GM03348 (cell line): ENCODE measurements at regions not wholly inside any gene's neighbourhood (a gene's known extent, or its start where the extent isn't known, plus 50 kb on each side); places are given as distances from the start of the nearest gene placed in this dataset.
"Not testable (repeated sequence)": the region's sequence is repeated elsewhere in the genome, so short reads cannot be mapped to it uniquely, and the experiment has no call there.

Experiments used
- DNase-seq: peaks from one replicate; pipeline ENCODE4 v3.0.0; 2012; ENCODE audit warnings: low spot score

DNA sequence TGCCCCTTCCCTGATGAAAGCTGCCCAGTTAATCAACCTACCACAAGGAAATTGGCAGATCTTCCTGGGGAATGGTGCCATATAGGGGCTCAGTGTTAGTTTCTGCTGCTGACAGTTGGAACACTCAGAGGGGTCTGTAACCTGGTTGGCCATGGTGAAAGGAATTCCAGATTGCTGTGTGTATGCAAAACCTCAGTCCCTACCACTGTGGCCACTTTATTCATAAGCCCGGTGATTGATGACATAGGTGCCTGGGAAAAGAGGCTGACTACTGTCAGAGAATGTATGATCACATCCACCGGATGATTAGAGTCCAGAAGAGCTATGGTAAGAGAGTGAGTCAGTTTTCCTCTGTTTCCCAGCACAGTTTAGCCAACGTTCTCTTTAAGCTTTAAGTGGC, 363.9 kb upstream of the NPAP1 start:
- not testable (repeated sequence) for DNase-seq

DNA sequence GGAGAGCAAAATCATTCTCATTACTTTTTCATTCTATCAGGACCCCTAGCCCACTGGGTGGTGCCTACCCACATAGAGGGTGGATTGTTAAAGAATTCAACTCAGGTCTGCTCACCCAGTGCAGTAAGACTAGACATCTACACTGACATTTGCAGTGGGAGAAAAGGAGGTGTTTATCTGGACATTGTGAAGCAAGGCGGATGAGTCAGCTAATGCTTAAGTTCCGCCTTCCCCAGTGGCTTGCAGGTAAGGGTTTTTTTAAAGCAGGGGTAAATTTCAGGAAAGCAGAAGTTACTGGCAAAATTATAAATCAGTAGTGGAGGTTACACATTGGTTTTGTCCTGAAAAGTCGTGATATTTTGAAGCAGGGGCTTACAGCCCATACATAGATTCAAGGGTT, 359.2 kb upstream of the NPAP1 start:
- not testable (repeated sequence) for DNase-seq

DNA sequence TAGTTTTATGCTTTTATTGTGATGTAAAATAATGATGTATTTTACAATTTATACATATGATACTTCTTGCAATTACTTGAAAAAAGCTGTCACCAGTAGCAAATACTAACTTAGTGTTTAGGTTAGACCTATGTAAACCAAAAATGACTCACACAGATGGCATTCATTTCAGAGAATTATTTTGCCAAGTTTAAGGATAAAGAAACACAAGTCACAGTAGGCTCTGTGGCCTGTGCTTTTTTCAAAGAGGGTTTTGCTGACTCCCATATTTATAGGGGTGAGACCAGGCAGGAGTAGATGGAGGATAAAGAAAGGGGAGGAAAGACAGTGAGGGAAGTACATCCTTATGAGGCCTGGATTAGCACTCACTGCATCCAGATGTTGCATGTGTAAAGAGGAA, 356.6 kb upstream of the NPAP1 start:
- no peak for DNase-seq

DNA sequence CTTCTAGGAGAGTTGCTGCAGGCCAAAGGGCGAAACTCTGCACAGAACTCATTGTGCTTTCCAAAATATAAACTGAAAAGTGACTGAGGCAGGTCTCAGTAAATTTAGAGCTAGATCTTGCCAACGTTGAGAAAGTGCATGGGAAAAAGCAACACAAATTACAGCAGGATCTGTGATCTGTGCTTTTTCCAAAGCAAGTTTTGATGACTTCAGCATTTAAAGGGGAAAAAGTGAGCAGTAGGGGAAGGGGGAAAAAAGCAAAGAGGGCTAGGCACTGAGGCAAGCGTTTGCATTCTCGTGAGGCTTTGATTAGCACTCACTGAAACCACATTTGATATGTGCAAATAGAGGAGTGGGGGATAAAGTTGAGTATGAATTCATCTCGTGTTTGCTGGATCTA, 351.5 kb upstream of the NPAP1 start:
- DNase-seq: not testable (repeated sequence)

DNA sequence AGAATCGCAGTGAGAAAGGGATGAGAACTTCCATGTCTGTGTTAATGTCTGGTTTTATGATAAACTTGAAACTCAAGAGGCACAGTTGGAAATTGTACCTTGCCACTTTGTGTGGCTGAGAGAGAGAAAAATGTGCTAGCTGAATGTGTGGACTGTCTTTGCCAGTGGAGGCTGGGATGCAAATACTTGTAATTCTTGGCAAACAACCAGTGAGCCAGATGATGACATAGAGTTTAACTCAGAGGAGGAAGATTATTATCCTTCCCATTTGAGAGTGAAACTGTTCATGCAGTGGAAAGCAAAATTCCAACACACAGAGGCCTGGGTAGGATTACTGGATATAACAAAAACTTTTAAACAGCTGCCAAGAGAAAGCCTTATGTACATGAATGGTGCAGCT, 349.1 kb upstream of the NPAP1 start:
- not testable (repeated sequence) for DNase-seq

DNA sequence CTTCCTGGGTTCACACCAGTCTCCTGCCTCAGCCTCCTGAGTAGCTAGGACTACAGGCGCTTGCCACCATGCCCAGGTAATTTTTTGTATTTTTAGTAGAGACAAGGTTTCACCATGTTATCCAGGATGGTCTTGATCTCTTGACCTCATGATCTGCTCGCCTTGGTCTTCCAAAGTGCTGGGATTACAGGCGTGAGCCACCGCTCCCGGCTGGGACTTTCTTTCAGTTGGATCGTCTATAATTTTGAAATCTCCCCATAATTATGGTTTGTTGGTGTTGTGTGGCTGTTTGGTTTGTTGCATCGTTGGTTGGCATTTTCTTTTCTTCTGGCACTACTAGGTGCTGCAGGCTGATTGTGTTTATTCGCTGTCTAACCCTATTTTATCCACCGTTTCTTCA, 343.6 kb upstream of the NPAP1 start:
- not testable (repeated sequence) for DNase-seq

DNA sequence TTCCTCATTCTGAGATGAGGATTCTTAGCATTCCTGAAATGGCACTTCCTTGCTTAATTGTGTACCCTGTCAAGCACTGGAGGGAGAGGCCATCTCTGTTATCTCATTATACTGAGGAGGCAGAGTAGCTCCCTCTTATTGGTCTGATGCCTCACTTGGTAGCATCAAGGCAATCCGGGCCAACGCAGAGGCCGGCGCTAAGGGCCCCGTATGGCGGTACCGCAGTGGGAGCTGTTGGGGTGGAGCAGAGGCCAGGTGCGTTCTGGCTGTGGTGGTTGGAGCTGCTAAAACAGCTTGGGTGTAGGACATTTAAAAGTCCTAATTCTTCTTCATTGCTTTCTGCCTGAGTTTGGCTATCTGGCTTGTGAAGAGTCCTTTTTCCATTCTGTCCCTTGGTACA, 333.7 kb upstream of the NPAP1 start:
- DNase-seq: not testable (repeated sequence)

DNA sequence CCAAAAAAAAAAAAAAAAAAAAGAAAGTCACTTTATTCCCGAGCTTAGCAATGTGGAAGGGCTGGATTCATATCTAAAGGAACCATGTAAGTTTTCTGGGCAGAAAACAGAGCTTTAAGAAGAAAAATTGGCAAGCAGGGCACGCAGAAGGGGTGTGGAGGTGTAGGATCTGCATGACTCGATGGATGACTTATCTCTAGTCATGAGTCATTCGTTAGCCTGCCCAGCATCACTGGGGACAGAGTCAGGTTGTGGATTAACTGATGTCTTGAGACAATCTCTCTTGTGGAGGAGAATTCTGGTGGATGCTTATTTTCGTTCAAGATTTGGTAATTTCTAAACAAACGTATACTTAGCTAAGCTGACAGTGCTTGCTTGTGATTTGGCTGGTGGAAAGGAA, 322.8 kb upstream of the NPAP1 start:
- DNase-seq: not testable (repeated sequence)

DNA sequence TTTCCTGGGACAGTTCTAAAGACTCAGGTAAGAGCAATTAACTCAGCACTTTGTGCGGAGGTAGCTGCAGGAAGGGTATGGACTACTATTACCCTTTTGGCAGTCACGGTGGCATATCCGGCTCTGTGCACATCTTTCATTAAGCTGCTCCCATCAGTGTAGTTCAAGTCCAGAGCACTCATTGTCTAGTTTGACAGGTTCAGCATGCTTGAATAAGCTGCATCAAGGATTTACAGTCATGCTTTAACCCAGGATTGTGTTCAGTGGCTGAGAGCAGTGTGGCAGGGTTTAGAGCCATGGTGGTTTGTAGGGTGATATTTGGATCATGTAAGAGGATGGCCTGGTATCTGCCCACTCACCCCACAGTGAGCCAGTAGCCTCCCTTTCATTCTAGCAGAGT, 294.5 kb upstream of the NPAP1 start:
- DNase-seq: not testable (repeated sequence)

DNA sequence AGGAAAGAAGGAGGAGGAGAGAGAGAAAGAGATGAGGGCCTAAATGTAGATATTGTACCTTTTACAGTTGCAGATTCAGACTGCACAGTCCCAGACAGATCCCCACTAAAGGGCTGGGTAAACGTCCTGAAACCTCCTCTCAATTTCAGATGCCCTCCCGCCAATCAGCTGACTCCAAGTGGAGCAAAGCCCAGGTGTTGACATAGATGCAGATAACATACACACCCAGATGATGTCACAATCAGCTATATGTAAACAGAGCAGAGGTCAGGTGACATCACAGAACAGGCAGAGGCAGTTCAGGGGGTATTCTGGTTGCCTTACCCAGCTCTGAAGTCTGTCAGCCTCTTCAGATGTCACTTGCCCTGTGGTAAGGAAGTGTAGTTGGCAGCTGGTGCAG, 290.3 kb upstream of the NPAP1 start:
- DNase-seq: not testable (repeated sequence)

DNA sequence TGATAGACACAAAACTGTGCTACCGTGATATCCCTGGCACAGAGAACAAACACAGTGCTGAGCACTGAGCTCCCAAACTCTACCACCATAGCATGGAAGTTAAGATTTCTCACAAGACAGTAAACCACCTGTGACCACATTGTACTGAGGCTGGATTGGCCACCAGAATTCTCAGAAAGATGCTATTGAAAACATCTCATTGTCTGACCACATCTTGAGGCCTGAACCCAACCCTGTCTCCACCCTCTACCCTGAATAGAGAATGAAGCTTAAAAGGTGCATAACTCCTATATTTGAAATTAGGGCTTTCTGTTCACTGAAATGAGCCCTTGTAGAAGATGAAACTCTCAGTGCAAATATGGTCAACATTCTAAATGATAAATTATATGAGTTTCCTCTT, 281.3 kb upstream of the NPAP1 start:
- DNase-seq: no peak

DNA sequence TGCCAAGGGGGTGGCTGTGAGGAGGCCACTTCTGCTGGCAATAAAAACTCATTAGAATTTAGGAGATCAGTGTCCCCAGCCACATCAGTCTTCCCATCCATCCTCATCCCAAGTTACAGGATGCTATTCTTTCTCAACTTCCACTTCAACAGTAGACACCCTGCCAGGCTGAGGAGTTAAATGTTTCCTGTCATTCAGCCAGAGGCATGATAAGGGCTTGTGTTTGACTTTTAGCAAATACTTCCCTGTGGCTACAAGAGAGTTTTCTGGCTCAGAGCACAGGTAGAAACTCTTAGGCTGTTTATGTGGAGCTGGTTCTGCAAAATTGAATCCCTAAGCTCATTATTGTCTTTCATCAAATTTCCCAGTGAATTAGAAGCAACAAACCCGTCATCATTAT, 262.9 kb upstream of the NPAP1 start:
- not testable (repeated sequence) for DNase-seq

DNA sequence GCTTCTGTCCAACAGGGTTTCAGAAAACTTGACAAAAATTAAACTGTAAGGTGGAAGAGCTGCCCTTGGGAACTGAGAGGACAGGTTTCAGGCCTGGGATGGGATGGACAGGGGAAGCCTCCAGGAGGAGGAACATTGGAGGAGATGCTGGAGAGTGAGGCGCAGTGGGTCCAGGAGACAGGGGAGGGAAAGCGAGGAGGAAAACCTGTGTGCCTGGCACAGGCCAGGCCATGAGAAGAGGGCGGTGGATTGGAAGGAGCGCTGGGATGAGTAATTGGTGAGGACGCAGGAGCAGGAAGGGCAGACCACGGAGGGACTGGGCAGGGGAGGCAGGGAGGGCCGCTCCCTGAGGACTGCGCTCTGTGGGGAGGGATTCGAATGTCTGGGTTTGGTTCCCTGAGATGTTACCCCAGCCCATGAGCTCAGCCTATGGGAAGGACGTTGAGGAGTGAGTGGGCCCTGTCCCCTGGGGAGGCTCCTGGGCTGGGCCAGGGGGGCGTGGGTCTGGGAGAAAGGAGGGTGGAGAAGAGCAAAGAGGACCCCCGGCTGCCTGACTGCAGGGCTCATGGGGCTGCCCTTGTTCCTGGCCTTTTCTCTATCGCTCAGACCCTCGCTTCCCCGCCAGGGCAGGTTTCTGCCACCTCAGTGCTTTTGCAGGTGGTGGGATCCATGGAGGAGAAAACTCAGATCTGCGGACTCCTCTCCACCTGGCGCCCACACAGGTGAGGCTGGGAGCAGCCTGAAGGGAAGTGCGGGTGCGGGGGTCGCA, 249.1 kb upstream of the NPAP1 start:
- DNase-seq: not testable (repeated sequence)

DNA sequence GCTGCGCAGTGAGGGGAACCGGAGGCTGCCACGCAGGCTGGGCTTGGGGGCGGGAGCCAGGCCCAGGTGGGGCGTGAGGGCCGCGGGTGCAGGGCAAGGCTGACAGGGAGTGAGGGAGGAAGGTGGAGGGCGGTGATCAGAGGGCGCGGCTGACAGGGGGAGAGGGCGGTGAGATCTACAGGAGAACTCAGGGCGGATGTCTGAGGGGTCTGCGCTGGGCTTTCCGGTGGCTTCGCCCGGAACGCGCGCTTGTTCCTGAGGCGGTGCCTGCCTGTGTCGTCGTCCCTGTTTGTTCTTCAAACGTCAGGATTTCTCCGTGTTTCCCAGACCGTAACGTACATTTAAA, 248.5 kb upstream of the NPAP1 start:
- DNase-seq: not testable (repeated sequence)

DNA sequence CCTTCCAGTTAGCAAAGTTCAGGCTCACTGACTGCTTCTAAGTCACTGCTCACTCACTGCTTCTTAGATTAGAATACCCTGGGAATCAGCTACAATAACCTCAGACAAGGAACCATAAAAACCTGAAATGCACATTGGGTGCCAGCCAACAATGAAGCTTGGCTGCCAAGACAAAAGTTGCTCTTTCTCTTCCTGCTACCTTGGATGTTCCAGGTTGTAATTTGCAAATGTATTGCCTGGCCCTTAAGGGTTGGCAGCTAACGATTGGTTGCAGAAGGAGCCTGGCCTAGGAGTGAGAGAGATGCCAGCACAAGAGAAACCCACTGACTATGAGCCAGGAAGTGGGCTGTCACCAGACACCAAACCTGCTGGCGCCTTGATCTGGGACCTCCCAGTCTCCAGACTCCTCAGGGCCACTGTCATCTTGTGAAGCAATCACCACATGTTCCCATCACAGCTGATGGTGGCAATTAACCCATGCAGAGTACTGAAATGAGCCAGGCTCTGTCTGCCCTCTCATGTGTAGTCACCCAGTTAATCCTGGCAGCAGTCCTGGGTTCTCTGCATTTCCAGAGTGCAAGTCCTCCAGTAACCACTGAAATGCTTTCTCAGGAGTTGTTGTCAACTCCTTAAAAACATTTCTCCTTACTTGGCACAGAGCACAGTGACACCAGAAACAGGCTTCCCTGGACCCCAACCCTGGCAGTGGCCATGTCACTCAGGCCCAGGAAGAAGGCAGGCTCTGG, 240.3 kb upstream of the NPAP1 start:
- not testable (repeated sequence) for DNase-seq

DNA sequence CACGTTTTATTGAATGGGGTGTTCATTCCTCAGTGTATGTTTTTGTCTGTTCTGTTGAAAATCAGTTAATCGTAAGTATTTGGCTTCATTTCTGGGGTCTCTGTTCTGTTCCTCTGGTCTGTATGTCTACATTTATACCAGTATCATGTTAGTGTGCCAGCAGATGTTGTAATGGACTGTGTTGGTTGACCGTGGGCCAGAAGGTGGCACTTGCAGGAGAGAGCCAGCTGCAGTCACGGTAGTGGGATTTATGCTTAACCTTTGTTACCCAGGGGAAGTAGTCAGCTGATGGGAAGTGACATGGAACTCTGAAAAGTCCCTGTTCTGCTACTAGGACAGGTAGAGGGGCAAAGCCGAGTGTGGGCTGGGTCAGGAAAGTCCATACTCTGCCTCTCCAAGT, 238.3 kb upstream of the NPAP1 start:
- not testable (repeated sequence) for DNase-seq

DNA sequence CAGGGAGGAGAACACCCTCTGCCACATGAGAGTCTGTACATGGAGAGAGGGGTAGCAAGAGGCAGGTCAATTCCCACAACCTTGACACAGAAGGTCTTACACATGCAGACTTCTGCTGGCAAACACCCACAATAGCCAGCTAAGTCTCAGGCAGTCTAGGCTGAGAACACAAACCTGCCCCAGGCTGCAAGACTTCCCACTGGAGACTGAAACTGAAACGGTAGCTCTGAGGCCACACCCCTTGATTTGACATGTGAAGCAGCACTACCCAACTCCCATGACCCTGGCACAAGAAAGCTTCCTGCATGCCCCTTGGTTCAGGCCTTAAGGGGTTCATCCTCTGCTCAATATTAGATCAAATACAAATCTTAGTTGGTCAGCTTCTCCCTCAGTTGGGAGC, 237.8 kb upstream of the NPAP1 start:
- DNase-seq: not testable (repeated sequence)

DNA sequence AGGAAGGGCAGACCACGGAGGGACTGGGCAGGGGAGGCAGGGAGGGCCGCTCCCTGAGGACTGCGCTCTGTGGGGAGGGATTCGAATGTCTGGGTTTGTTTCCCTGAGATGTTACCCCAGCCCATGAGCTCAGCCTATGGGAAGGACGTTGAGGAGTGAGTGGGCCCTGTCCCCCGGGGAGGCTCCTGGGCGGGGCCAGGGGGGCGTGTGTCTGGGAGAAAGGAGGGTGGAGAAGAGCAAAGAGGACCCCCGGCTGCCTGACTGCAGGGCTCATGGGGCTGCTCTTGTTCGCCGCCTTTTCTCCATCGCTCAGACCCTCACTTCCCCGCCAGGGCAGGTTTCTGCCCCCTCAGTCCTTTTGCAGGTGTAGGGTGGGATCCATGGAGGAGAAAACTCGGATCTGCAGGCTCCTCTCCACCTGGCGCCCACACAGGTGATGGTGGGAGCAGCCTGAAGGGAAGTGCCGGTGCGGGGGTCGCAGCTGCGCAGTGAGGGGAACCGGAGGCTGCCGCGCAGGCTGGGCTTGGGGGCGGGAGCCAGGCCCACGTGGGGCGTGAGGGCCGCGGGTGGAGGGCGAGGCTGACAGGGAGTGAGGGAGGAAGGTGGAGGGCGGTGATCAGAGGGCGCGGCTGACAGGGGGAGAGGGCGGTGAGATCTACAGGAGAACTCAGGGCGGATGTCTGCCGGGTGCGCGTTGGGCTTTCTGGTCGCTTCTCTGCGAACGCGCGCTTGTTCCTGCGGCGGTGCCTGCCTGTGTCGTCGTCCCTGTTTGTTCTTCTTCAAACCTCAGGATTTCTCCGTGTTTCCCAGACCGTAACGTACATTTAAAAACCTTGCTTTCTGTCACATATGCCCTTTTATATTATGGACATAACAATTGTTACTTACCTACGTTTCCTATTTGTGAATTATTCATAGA, 198.2 kb upstream of the NPAP1 start:
- not testable (repeated sequence) for DNase-seq

DNA sequence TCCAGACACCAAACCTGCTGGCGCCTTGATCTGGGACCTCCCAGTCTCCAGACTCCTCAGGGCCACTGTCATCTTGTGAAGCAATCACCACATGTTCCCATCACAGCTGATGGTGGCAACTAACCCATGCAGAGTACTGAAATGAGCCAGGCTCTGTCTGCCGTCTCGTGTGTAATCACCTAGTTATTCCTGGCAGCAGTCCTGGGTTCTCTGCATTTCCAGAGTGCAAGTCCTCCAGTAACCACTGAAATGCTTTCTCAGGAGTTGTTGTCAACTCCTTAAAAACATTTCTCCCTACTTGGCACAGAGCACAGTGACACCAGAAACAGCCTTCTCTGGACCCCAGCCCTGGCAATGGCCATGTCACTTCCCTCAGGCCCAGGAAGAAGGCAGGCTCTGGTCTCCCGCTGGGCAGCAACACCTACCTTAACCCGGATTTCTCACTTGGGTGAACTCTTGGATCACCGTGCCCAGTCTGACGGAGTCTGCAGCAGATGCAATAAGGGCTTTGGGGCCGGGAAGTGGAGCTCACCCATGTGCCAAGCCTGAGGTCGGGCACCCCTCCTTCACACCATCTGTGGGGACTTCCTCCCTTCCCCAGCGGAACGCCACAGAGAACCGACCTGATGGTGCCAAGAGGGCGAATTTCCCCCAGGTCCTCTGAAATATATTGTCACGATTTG, 189.5 kb upstream of the NPAP1 start:
- DNase-seq: not testable (repeated sequence)

DNA sequence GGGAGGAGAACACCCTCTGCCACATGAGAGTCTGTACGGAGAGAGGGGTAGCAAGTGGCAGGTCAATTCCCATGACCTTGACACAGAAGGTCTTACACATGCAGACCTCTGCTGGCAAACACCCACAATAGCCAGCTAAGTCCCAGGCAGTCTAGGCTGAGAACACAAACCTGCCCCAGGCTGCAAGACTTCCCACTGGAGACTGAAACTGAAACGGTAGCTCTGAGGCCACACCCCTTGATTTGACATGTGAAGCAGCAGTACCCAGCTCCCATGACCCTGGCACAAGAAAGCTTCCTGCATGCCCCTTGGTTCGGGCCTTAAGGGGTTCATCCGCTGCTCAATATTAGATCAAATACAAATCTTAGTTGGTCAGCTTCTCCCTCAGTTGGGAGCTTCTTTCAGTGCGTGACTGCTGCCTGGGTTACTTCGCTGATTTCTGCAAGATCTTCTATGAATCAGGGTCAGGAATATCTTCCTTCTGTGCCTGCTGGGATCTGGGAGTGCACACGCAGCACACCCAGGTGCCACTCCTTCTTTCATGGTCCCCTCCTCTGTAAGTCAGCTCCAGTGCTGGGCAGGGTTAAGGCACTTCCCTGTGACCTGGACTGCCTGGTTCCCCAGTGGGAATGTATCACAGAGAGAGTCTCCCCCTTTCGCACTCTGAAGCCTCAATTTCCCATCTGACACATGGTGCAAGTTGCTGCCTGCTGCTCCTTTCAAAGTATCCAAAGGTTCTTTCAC, 187.2 kb upstream of the NPAP1 start:
- not testable (repeated sequence) for DNase-seq

DNA sequence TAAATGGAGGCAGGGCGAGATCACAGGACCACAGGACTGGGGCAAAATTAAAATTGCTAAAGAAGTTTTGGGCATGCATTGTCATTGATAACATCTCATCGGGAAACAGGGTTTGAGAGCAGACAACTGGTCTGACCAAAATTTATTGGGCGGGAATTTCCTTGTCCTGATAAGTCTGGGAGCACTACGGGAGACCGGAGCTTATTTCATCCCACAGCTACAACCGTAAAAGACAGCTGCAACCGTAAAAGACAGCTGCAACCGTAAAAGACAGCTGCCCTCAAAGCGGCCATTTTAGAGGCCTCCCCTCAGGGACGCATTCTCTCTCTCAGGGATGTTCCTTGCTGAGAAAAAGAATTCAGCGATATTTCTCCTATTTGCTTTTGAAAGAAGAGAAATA, 170.4 kb upstream of the NPAP1 start:
- not testable (repeated sequence) for DNase-seq
